Endothelial cell of umbilical vein (primary cell): ENCODE measurements at regions not wholly inside any gene's neighbourhood (a gene's known extent, or its start where the extent isn't known, plus 50 kb on each side); places are given as distances from the start of the nearest gene placed in this dataset.

Experiments used
- EZH2 ChIP-seq: IDR thresholded peaks from 2 replicates; pipeline ENCODE4 v1.6.1; 2012; ENCODE audit warnings: borderline replicate concordance, low read depth, mild to moderate bottlenecking, moderate library complexity, low read length, inconsistent platforms; ENCODE audit not compliant: severe bottlenecking
- FOS ChIP-seq: IDR thresholded peaks from 2 replicates; pipeline ENCODE4 v1.6.1; 2011; ENCODE audit warnings: mild to moderate bottlenecking, low read length, moderate library complexity, borderline replicate concordance; ENCODE audit not compliant: insufficient read depth
- GATA2 ChIP-seq: IDR thresholded peaks from 2 replicates; pipeline ENCODE4 v1.7.0; 2011; ENCODE audit warnings: low read depth, mild to moderate bottlenecking, moderate library complexity, mixed read lengths, low read length; ENCODE audit not compliant: insufficient read length, insufficient read depth
- MYC ChIP-seq: IDR thresholded peaks from one replicate; pipeline ENCODE4 v1.6.1; 2011; ENCODE audit warnings: mild to moderate bottlenecking, low read depth, low read length
- POLR2A ChIP-seq: IDR thresholded peaks from 2 replicates; pipeline ENCODE4 v1.6.1; 2012; ENCODE audit warnings: low read depth, mild to moderate bottlenecking, control low read depth, low read length
- POLR2AphosphoS5 ChIP-seq: IDR thresholded peaks from 2 replicates; pipeline ENCODE4 v1.6.1; 2012; ENCODE audit warnings: low read depth, mild to moderate bottlenecking, control low read depth, low read length, moderate library complexity; ENCODE audit not compliant: insufficient read depth
- TF ChIP-seq, protein P1 (sequence below), 2 donors: IDR thresholded peaks; 1 replicate in 1 of 2; 2 replicates in 1 of 2; pipeline ENCODE4 v1.5.1; 2011; ENCODE audit warnings: low read length in 2 of 2, mild to moderate bottlenecking in 2 of 2, moderate library complexity in 2 of 2, control low read depth in 1 of 2, inconsistent platforms in 1 of 2, low read depth in 1 of 2; ENCODE audit not compliant: insufficient read depth in 1 of 2; ENCODE audit errors: extremely low read depth in 1 of 2
- TF ChIP-seq, protein P2 (sequence below): IDR thresholded peaks from 2 replicates; pipeline ENCODE4 v1.6.1; 2011; ENCODE audit not compliant: insufficient read depth, insufficient read length

- TF ChIP-seq, protein P1, sequence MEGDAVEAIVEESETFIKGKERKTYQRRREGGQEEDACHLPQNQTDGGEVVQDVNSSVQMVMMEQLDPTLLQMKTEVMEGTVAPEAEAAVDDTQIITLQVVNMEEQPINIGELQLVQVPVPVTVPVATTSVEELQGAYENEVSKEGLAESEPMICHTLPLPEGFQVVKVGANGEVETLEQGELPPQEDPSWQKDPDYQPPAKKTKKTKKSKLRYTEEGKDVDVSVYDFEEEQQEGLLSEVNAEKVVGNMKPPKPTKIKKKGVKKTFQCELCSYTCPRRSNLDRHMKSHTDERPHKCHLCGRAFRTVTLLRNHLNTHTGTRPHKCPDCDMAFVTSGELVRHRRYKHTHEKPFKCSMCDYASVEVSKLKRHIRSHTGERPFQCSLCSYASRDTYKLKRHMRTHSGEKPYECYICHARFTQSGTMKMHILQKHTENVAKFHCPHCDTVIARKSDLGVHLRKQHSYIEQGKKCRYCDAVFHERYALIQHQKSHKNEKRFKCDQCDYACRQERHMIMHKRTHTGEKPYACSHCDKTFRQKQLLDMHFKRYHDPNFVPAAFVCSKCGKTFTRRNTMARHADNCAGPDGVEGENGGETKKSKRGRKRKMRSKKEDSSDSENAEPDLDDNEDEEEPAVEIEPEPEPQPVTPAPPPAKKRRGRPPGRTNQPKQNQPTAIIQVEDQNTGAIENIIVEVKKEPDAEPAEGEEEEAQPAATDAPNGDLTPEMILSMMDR (IDR thresholded peaks at IDR 0.05; ENCODE audit: extremely low read depth in 1 of 2, insufficient read depth in 1 of 2, low read depth in 1 of 2, low read length in 2 of 2) = no peak
- TF ChIP-seq, protein P2, sequence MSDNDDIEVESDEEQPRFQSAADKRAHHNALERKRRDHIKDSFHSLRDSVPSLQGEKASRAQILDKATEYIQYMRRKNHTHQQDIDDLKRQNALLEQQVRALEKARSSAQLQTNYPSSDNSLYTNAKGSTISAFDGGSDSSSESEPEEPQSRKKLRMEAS = no peak
- no peak for TF ChIP-seq EZH2
- no peak for TF ChIP-seq POLR2A
- TF ChIP-seq GATA2 = no peak
- no peak for TF ChIP-seq POLR2AphosphoS5
- TF ChIP-seq FOS = no peak
- TF ChIP-seq MYC = no peak
These were observed 567.6 kb upstream of the MMS22L start for GRCh38 chr6:97850458-97851212.
